ENCODE measurements at regions not wholly inside any gene's neighbourhood (a gene's known extent, or its start where the extent isn't known, plus 50 kb on each side); places are given as distances from the start of the nearest gene placed in this dataset.

- no peak for TF ChIP-seq CTCF (IDR thresholded peaks at IDR 0.05; ENCODE audit: insufficient read depth, low read length)
- no peak for TF ChIP-seq REST (IDR thresholded peaks at IDR 0.05; ENCODE audit: insufficient replicate concordance, low read depth)
These were observed 627.6 kb downstream of the MMUT start for GRCh38 chr6:48835421-48835958.
